Upper lobe of left lung (tissue), 6 donors: ENCODE measurements at regions not wholly inside any gene's neighbourhood (a gene's known extent, or its start where the extent isn't known, plus 50 kb on each side); places are given as distances from the start of the nearest gene placed in this dataset.

ENCODE experiments used
- ATAC-seq, 2 donors: fragments of 200-7000 bp; cut with Tn5 transposase; one replicate each; pipeline ENCODE4 v1.9.1; 2022; ENCODE audit warnings: mild to moderate bottlenecking in 2 of 2, moderate library complexity in 2 of 2; ENCODE audit not compliant: low FRiP score in 2 of 2
- DNase-seq, 2 donors: peaks; one replicate each; pipeline ENCODE4 v3.0.0-alpha.2; 2019 to 2020
- H3K27ac ChIP-seq, 4 donors: fragments of 200-600 bp; sonication (generic); one replicate each; pipeline ENCODE4 v1.5.1; 2016 to 2019
- H3K27me3 ChIP-seq, 4 donors: fragments of 200-600 bp; sonication (generic); one replicate each; pipeline ENCODE4 v1.5.1; 2017 to 2019
- H3K36me3 ChIP-seq, 4 donors: fragments of 200-600 bp; sonication (generic); one replicate each; pipeline ENCODE4 v1.5.1; 2016 to 2019
- H3K4me1 ChIP-seq, 4 donors: fragments of 200-600 bp; sonication (generic); one replicate each; pipeline ENCODE4 v1.5.1; 2018 to 2019
- H3K4me3 ChIP-seq, 4 donors: fragments of 200-600 bp; sonication (generic); one replicate each; pipeline ENCODE4 v1.5.1; 2017 to 2019; ENCODE audit warnings: mild to moderate bottlenecking in 2 of 4, moderate library complexity in 1 of 4
- H3K9me3 ChIP-seq, 4 donors: fragments of 200-600 bp; sonication (generic); one replicate each; pipeline ENCODE4 v1.5.1; 2018 to 2019
- CTCF ChIP-seq, 6 experiments: fragments of 450-650 bp in 4 of 6; fragments of 200-600 bp in 2 of 6; sonication (generic) in 2 of 6; IDR thresholded peaks; one replicate each; pipeline ENCODE4 v1.5.1; 2016 to 2019; ENCODE audit warnings: antibody characterized with exemption in 6 of 6
- EP300 ChIP-seq, 4 donors: sonication (generic); formaldehyde crosslinking; IDR thresholded peaks; one replicate each; pipeline ENCODE4 v1.5.1; 2017; ENCODE audit warnings: antibody characterized with exemption in 4 of 4, control low read depth in 2 of 4
- POLR2A ChIP-seq, 4 donors: fragments of 450-650 bp; IDR thresholded peaks; one replicate each; pipeline ENCODE4 v1.5.1; 2016 to 2017; ENCODE audit warnings: antibody characterized with exemption in 4 of 4, mild to moderate bottlenecking in 2 of 4
- POLR2AphosphoS5 ChIP-seq, 2 donors: sonication (generic); formaldehyde crosslinking; IDR thresholded peaks; one replicate each; pipeline ENCODE4 v1.5.1; 2017; ENCODE audit warnings: antibody characterized with exemption in 2 of 2
- WGBS, 2 donors: methylation state at CpG; one replicate each; pipeline ENCODE4 v1.1.5; 2017 to 2018; 5-methylcytosine and 5-hydroxymethylcytosine counted together
- donor health status: DM: no; HTN: no; CAD: no; lungs with moderate emphysema.
- donor health status: DM: no; HTN: yes; CAD: no; lungs with severe emphysema.

DNA sequence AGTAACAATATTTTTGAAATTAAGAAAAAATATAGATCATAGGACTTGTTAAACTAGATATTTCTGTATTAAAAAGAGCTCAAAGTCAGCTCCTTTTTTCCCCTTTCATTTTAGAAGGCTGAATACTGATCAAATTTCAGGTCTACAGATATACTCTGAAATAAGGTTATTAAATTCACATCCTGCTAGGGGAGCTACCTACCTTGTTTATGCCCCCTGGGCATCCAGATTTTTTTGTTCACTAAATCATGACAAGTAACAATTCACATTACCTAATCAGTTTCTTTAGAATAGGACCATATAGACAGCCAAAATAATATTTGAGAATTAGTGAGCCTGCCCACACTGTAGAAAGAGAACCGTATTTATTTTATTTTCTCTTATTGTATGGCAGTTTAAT, 276.2 kb downstream of the USP25 start:
- Histone ChIP-seq H3K27ac (no peak overlapping the region), H3K27me3 (no peaks in the 10 kb centered on the region), H3K4me3 (no peak overlapping the region), H3K9me3 (no peaks in the 10 kb centered on the region), H3K4me1 (no peaks in the 10 kb centered on the region), H3K36me3 (no peaks in the 10 kb centered on the region)
- WGBS, 2 donors, result 89 to 96% methylated on average over 1 of the region's 1 CpG
- DNase-seq, result no peak
- no peak for TF ChIP-seq POLR2A (IDR thresholded peaks at IDR 0.05)
- no peak for TF ChIP-seq CTCF (IDR thresholded peaks at IDR 0.05)
- TF ChIP-seq POLR2AphosphoS5 (IDR thresholded peaks at IDR 0.05), result no peak
- ATAC-seq, result no peak

GRCh38 chr21:16007943-16008342, 278.2 kb downstream of the USP25 start:
- Histone ChIP-seq H3K27me3 (no peaks in the 10 kb centered on the region), H3K27ac (no peak overlapping the region), H3K4me1 (no peaks in the 10 kb centered on the region), H3K36me3 (no peaks in the 10 kb centered on the region), H3K9me3 (no peaks in the 10 kb centered on the region), H3K4me3 (no peak overlapping the region)
- 62 to 70% methylated on average over 2 of the region's 2 CpGs for WGBS, 2 donors
- no peak for ATAC-seq
- no peak for DNase-seq
- no peak for TF ChIP-seq CTCF (IDR thresholded peaks at IDR 0.05)
- TF ChIP-seq POLR2A (IDR thresholded peaks at IDR 0.05), result no peak
- no peak for TF ChIP-seq EP300 (IDR thresholded peaks at IDR 0.05)
- TF ChIP-seq POLR2AphosphoS5 (IDR thresholded peaks at IDR 0.05), result no peak

DNA sequence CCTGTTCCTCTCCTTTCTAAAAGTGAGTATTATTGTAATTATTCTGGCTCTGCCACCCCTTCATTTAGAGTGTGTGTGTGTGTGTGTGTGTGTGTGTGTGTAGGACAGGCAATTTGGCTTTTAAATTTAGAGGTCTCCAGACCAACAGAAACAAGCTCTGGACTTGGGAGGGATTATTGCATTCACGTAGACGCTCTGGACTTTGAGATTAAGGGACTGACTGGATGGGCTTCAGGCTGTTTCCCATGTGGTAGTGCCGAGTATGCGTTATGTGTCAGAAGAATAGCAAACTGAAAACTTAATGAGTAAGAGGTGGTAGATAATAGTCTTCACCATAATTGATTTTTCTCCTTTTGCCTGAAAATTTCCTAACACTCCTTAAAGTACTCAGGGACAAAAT, 281.9 kb downstream of the USP25 start:
- no peaks in the 10 kb centered on the region for H3K9me3 ChIP-seq
- H3K27ac ChIP-seq, result no peak overlapping the region
- no peak overlapping the region for H3K4me3 ChIP-seq
- TF ChIP-seq EP300 (IDR thresholded peaks at IDR 0.05) (no peak), POLR2A (IDR thresholded peaks at IDR 0.05) (no peak), CTCF (IDR thresholded peaks at IDR 0.05) (no peak), POLR2AphosphoS5 (IDR thresholded peaks at IDR 0.05) (no peak)
- no peaks in the 10 kb centered on the region for H3K36me3 ChIP-seq
- ATAC-seq, result no peak
- H3K4me1 ChIP-seq, result no peaks in the 10 kb centered on the region
- no peaks in the 10 kb centered on the region for H3K27me3 ChIP-seq
- no peak for DNase-seq
- 89 to 91% methylated on average over 4 of the region's 4 CpGs for WGBS, 2 donors

- no peak for DNase-seq
- no peaks in the 10 kb centered on the region for H3K4me1 ChIP-seq
- no peaks in the 10 kb centered on the region for H3K9me3 ChIP-seq
- no peak for TF ChIP-seq EP300 (IDR thresholded peaks at IDR 0.05)
- no peak for TF ChIP-seq POLR2AphosphoS5 (IDR thresholded peaks at IDR 0.05)
- TF ChIP-seq CTCF (IDR thresholded peaks at IDR 0.05), result no peak
- TF ChIP-seq POLR2A (IDR thresholded peaks at IDR 0.05), result no peak
- H3K27ac ChIP-seq, result no peak overlapping the region
- H3K27me3 ChIP-seq, result no peaks in the 10 kb centered on the region
- ATAC-seq, result no peak
- 40 to 42% methylated on average over 2 of the region's 2 CpGs for WGBS, 2 donors
- no peaks in the 10 kb centered on the region for H3K36me3 ChIP-seq
- no peak overlapping the region for H3K4me3 ChIP-seq
Observed at GRCh38 chr21:16013570-16013969, 283.8 kb downstream of the USP25 start.

DNA sequence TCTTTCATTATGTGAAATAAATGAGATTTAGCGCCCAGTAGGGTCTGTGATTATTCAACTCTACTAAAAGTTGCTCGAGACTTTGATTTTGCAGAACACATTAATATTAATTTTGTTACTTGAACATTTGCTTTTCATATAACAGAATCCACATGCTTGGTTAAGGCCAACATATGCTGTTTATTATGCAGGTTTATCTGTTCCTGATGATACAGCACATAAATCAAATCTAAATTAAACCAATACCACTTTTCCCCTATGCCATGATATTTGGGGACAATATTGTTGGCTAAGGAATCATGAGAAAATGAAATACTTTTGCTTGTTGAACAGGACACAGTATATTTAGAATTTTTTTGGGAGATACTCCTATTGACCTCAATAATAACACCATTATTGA, 291.1 kb downstream of the USP25 start:
- Histone ChIP-seq H3K4me3 (no peak overlapping the region), H3K36me3 (no peaks in the 10 kb centered on the region), H3K27ac (no peak overlapping the region), H3K9me3 (no peaks in the 10 kb centered on the region), H3K27me3 (no peaks in the 10 kb centered on the region), H3K4me1 (no peaks in the 10 kb centered on the region)
- no peak for DNase-seq
- TF ChIP-seq EP300 (IDR thresholded peaks at IDR 0.05) (no peak), POLR2A (IDR thresholded peaks at IDR 0.05) (no peak), POLR2AphosphoS5 (IDR thresholded peaks at IDR 0.05) (no peak)
- no peak for ATAC-seq
- WGBS, 2 donors, result 92 to 97% methylated on average over 2 of the region's 2 CpGs
